ENCODE measurements at regions not wholly inside any gene's neighbourhood (a gene's known extent, or its start where the extent isn't known, plus 50 kb on each side); places are given as distances from the start of the nearest gene placed in this dataset.

- Mint-ChIP-seq H3K4me3 (no peak overlapping the region), H3K9me3 (peaks cover 0 to 19% (median 0%) of the 10 kb centered on the region in 7 donors), H3K27me3 (peaks cover 38% of the 10 kb centered on the region), H3K4me1 (no peaks in the 10 kb centered on the region), H3K36me3 (no peaks in the 10 kb centered on the region), H3K27ac (no peak overlapping the region)
- no peak for DNase-seq
- Histone ChIP-seq H3K36me3 (ENCODE audit: control insufficient read depth, insufficient read depth, low read length) (no peaks in the 10 kb centered on the region), H3K27ac (ENCODE audit: insufficient read depth, low read length, poor library complexity, severe bottlenecking) (no peak overlapping the region), H3K4me1 (ENCODE audit: control insufficient read depth, insufficient read depth, low read length, poor library complexity, severe bottlenecking) (no peaks in the 10 kb centered on the region), H3K4me3 (ENCODE audit: low read depth, low read length) (no peak overlapping the region), H3K27me3 (ENCODE audit: control insufficient read depth, insufficient read depth, low read length) (peaks cover 4% of the 10 kb centered on the region), H3K9me3 (ENCODE audit: control insufficient read depth in 2 of 2, low read length in 2 of 2) (peaks cover 0 to 3% of the 10 kb centered on the region in 2 experiments)
- no peak for ATAC-seq (ENCODE audit: low read depth in 2 of 2)
Observed at GRCh38 chr2:236980961-236981360, 104.7 kb upstream of the COPS8 start.

DNA sequence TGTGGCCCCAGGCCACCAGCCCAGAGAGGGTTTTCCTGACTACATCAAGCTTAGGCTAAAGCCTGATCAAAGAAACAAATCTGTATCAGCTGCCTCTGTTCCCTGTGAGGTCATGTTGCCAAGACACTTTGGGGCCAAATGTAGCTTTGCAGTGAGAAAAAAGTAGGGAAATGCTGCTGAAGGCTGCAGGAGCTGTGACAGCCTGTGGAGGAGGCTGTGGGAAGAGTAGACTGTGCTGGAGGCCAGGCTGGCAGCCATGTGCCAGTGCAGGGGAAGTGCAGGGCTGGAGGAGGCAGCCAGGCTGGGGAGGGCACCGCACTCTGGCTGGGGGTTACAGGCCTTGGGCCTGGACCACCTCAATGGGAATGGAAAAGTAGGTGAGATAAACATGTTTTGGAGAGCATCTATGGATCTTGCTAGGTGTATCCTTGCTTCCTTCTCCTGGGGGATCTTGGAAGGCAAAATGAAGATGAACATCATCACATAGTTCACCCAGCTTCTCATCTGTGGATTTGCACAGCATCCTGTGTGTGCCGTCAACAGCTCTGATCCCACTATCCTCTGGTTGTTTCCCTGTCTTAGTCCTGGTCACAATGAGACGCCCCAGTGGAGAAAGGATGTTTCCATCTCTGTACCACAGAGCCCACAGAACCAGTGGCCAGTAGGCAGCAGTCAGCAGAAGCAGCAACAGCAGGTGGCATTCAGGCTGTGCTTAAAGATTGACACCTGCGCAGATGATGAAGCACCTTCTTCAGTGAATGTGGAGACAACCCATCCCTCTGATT lies 103.8 kb upstream of the COPS8 start:
- H3K4me3 ChIP-seq (ENCODE audit: low read depth, low read length) = no peak overlapping the region
- no peak overlapping the region for H3K27ac ChIP-seq (ENCODE audit: insufficient read depth, low read length, poor library complexity, severe bottlenecking)
- Mint-ChIP-seq H3K4me1 (no peaks in the 10 kb centered on the region), H3K27ac (peak overlapping the region in 1 of 3 donors; percentile 44), H3K9me3 (peaks cover 0 to 21% (median 0%) of the 10 kb centered on the region in 7 donors), H3K4me3 (no peak overlapping the region), H3K27me3 (peaks cover 32% of the 10 kb centered on the region), H3K36me3 (no peaks in the 10 kb centered on the region)
- H3K9me3 ChIP-seq (ENCODE audit: control insufficient read depth in 2 of 2, low read length in 2 of 2) = peaks cover 0 to 3% of the 10 kb centered on the region in 2 experiments
- DNase-seq = no peak
- no peaks in the 10 kb centered on the region for H3K4me1 ChIP-seq (ENCODE audit: control insufficient read depth, insufficient read depth, low read length, poor library complexity, severe bottlenecking)
- peaks cover 4% of the 10 kb centered on the region for H3K27me3 ChIP-seq (ENCODE audit: control insufficient read depth, insufficient read depth, low read length)
- no peaks in the 10 kb centered on the region for H3K36me3 ChIP-seq (ENCODE audit: control insufficient read depth, insufficient read depth, low read length)
- ATAC-seq (ENCODE audit: low read depth in 2 of 2) = no peak

GRCh38 chr2:236982693-236983455 lies 102.8 kb upstream of the COPS8 start:
- no peak for ATAC-seq (ENCODE audit: low read depth in 2 of 2)
- H3K4me3 Mint-ChIP-seq = no peak overlapping the region
- no peak for DNase-seq
- Histone ChIP-seq H3K4me1 (ENCODE audit: control insufficient read depth, insufficient read depth, low read length, poor library complexity, severe bottlenecking) (no peaks in the 10 kb centered on the region), H3K36me3 (ENCODE audit: control insufficient read depth, insufficient read depth, low read length) (no peaks in the 10 kb centered on the region), H3K27me3 (ENCODE audit: control insufficient read depth, insufficient read depth, low read length) (peaks cover 4% of the 10 kb centered on the region), H3K27ac (ENCODE audit: insufficient read depth, low read length, poor library complexity, severe bottlenecking) (no peak overlapping the region), H3K4me3 (ENCODE audit: low read depth, low read length) (no peak overlapping the region), H3K9me3 (ENCODE audit: control insufficient read depth in 2 of 2, low read length in 2 of 2) (peaks cover 0 to 3% of the 10 kb centered on the region in 2 experiments)
- H3K9me3 Mint-ChIP-seq = peaks cover 0 to 21% (median 0%) of the 10 kb centered on the region in 7 donors
- H3K27me3 Mint-ChIP-seq = peaks cover 29% of the 10 kb centered on the region
- H3K4me1 Mint-ChIP-seq = no peaks in the 10 kb centered on the region
- H3K36me3 Mint-ChIP-seq = no peaks in the 10 kb centered on the region
- H3K27ac Mint-ChIP-seq = no peak overlapping the region

DNA sequence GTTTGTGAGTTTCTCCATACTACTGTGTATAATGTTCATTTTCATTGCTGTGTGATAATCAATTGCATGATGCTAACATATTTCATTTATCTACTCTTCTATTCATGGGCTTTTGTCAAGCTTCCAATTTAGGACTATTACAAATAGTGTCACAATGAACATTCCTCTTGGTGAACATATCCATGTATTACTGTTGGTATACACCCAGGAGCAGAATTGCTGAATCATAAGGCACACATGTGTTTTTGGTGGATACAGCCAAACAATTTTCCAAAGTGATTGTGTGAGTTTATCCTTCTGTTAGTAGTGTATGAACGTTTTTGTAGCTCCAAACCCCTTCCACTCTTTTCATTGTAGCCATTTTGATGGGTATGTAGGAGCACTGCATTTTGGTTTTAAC lies 101.6 kb upstream of the COPS8 start:
- Histone ChIP-seq H3K4me1 (ENCODE audit: control insufficient read depth, insufficient read depth, low read length, poor library complexity, severe bottlenecking) (no peaks in the 10 kb centered on the region), H3K9me3 (ENCODE audit: control insufficient read depth in 2 of 2, low read length in 2 of 2) (peaks cover 0 to 3% of the 10 kb centered on the region in 2 experiments), H3K27me3 (ENCODE audit: control insufficient read depth, insufficient read depth, low read length) (peaks cover 4% of the 10 kb centered on the region), H3K36me3 (ENCODE audit: control insufficient read depth, insufficient read depth, low read length) (no peaks in the 10 kb centered on the region), H3K27ac (ENCODE audit: insufficient read depth, low read length, poor library complexity, severe bottlenecking) (no peak overlapping the region), H3K4me3 (ENCODE audit: low read depth, low read length) (no peak overlapping the region)
- Mint-ChIP-seq H3K4me1 (no peaks in the 10 kb centered on the region), H3K36me3 (no peaks in the 10 kb centered on the region), H3K4me3 (no peak overlapping the region), H3K27me3 (peaks cover 35% of the 10 kb centered on the region), H3K9me3 (peaks cover 0 to 23% (median 0%) of the 10 kb centered on the region in 7 donors), H3K27ac (no peak overlapping the region)
- ATAC-seq (ENCODE audit: low read depth in 2 of 2) (no peak), DNase-seq (no peak)

DNA sequence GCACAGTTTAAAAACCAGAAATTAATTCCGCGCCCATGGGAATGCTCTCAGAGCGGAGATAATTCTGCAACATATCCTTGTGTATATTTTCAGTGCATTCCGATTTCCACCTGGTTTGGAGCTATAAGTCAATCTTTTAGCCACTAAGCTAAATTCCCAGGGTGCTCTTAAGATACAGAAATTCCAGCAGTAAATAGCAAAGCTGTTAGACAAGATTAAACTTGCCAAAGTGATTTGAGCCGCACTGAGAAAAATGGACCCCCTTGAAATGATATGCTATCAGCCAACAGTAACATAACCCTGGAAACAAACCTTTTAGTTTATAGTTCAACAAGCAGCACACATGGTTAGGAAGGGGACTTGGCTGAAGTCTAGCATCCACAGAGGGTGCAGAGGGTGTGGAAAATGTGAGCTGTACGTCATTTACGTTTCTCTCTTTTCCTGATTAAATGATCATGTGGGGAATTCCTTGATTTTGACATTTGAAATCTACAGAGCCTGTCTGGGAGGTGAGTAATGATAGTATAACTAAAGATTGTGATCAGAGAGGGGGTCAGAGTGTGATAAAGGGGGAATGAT lies 99.8 kb upstream of the COPS8 start:
- no peaks in the 10 kb centered on the region for H3K4me1 Mint-ChIP-seq
- H3K27me3 Mint-ChIP-seq = peaks cover 27% of the 10 kb centered on the region
- H3K36me3 ChIP-seq (ENCODE audit: control insufficient read depth, insufficient read depth, low read length) = no peaks in the 10 kb centered on the region
- H3K4me3 Mint-ChIP-seq = no peak overlapping the region
- H3K27ac Mint-ChIP-seq = no peak overlapping the region
- H3K4me1 ChIP-seq (ENCODE audit: control insufficient read depth, insufficient read depth, low read length, poor library complexity, severe bottlenecking) = no peaks in the 10 kb centered on the region
- ATAC-seq (ENCODE audit: low read depth in 2 of 2) (no peak), DNase-seq (no peak)
- no peak overlapping the region for H3K4me3 ChIP-seq (ENCODE audit: low read depth, low read length)
- peaks cover 4% of the 10 kb centered on the region for H3K27me3 ChIP-seq (ENCODE audit: control insufficient read depth, insufficient read depth, low read length)
- H3K36me3 Mint-ChIP-seq = no peaks in the 10 kb centered on the region
- no peak overlapping the region for H3K27ac ChIP-seq (ENCODE audit: insufficient read depth, low read length, poor library complexity, severe bottlenecking)
- H3K9me3 Mint-ChIP-seq = peaks cover 0 to 23% (median 0%) of the 10 kb centered on the region in 7 donors
- H3K9me3 ChIP-seq (ENCODE audit: control insufficient read depth in 2 of 2, low read length in 2 of 2) = peaks cover 0 to 3% of the 10 kb centered on the region in 2 experiments

DNA sequence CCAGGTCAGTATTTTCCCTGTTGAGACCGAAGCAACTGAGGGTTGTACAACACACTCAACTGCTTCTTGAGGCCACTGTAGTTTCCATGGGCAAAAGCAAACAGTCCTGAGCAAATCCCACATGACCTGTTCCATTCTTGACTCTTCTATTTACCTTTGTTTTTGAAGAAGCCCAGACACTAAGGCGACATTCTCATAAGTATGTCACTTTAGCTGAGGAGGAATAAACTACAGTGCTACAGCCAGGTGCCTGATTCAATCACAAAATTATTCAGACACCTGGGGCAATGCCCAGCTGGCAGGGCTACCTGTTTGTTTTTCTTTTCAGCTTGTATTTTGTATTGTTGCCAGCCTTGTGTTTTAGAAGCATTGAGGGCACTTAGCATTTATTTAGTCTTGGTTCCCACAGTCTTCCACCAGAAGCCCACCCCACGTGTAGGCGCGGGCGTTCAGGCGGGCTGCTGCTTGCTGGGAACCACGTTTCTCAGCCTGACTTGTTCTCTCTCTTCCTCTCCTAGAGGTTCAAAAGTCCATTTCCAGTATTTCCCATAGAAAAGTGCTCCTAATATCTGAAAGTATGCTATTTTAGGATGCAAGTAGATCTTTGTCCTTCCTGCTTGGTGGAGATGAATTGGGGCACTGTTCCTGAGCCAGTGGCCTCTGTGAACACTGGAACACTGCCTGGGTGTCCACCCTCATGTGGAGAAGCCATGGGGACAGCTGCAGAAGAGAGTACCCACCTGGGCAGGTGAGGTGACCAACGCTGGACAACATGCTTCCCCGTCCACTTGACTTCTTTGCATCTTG lies 99.0 kb upstream of the COPS8 start:
- Histone ChIP-seq H3K9me3 (ENCODE audit: control insufficient read depth in 2 of 2, low read length in 2 of 2) (peaks cover 0 to 3% of the 10 kb centered on the region in 2 experiments), H3K36me3 (ENCODE audit: control insufficient read depth, insufficient read depth, low read length) (no peaks in the 10 kb centered on the region), H3K27ac (ENCODE audit: insufficient read depth, low read length, poor library complexity, severe bottlenecking) (no peak overlapping the region), H3K4me3 (ENCODE audit: low read depth, low read length) (no peak overlapping the region), H3K4me1 (ENCODE audit: control insufficient read depth, insufficient read depth, low read length, poor library complexity, severe bottlenecking) (no peaks in the 10 kb centered on the region), H3K27me3 (ENCODE audit: control insufficient read depth, insufficient read depth, low read length) (peaks cover 4% of the 10 kb centered on the region)
- H3K4me1 Mint-ChIP-seq = no peaks in the 10 kb centered on the region
- no peak for ATAC-seq (ENCODE audit: low read depth in 2 of 2)
- H3K36me3 Mint-ChIP-seq = no peaks in the 10 kb centered on the region
- H3K27me3 Mint-ChIP-seq = peaks cover 26% of the 10 kb centered on the region
- no peak for DNase-seq
- H3K9me3 Mint-ChIP-seq = peaks cover 0 to 22% (median 0%) of the 10 kb centered on the region in 7 donors
- H3K27ac Mint-ChIP-seq = no peak overlapping the region
- H3K4me3 Mint-ChIP-seq = no peak overlapping the region

DNA sequence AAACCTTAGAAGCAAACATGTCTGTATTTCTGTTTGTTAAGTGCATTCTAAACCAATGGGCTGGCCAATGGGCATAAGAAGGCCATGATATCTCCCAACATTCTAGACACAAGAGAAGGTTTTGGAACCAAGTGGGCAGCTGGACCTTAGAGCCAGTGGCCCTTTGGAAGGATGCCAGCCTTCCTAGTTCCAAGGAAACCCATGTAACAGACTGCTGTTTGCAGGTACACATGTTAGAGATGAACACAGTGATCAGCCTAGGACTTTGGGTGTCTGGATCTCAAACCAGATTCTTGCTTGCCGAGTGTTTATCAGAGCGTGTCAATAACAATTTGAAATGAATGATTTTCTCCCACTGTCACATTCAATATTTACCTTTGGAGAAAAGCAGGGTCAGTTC lies 97.5 kb upstream of the COPS8 start:
- Mint-ChIP-seq H3K36me3 (no peaks in the 10 kb centered on the region), H3K4me3 (no peak overlapping the region), H3K27me3 (peaks cover 30% of the 10 kb centered on the region), H3K27ac (no peak overlapping the region), H3K4me1 (no peaks in the 10 kb centered on the region), H3K9me3 (peaks cover 0 to 13% (median 0%) of the 10 kb centered on the region in 7 donors)
- peaks cover 7% of the 10 kb centered on the region for H3K27me3 ChIP-seq (ENCODE audit: control insufficient read depth, insufficient read depth, low read length)
- no peak for DNase-seq
- no peak for ATAC-seq (ENCODE audit: low read depth in 2 of 2)
- H3K9me3 ChIP-seq (ENCODE audit: control insufficient read depth in 2 of 2, low read length in 2 of 2) = no peaks in the 10 kb centered on the region
- H3K4me1 ChIP-seq (ENCODE audit: control insufficient read depth, insufficient read depth, low read length, poor library complexity, severe bottlenecking) = no peaks in the 10 kb centered on the region
- H3K27ac ChIP-seq (ENCODE audit: insufficient read depth, low read length, poor library complexity, severe bottlenecking) = no peak overlapping the region
- H3K4me3 ChIP-seq (ENCODE audit: low read depth, low read length) = no peak overlapping the region
- no peaks in the 10 kb centered on the region for H3K36me3 ChIP-seq (ENCODE audit: control insufficient read depth, insufficient read depth, low read length)

Measured in CD4-positive, CD25-positive, alpha-beta regulatory T cell (primary cell).